GM21529 (cell line): ENCODE measurements at regions not wholly inside any gene's neighbourhood (a gene's known extent, or its start where the extent isn't known, plus 50 kb on each side); places are given as distances from the start of the nearest gene placed in this dataset.

ENCODE experiments used
- ATAC-seq: cut with Tn5 transposase; IDR thresholded peaks from one replicate; pipeline ENCODE4 v1.9.1; 2021; ENCODE audit not compliant: unreplicated experiment

GRCh38 chr3:31277582-31277981 is 255.1 kb upstream of the STT3B start:
- no peak for ATAC-seq

GRCh38 chr3:31278532-31278931 is 254.2 kb upstream of the STT3B start:
- ATAC-seq: no peak

GRCh38 chr3:31284776-31285175 is 247.9 kb upstream of the STT3B start:
- no peak for ATAC-seq

- no peak for ATAC-seq
Observed at GRCh38 chr3:31285833-31286486, 246.8 kb upstream of the STT3B start.

- ATAC-seq: no peak
Observed at GRCh38 chr3:31288224-31288623, 244.5 kb upstream of the STT3B start.

GRCh38 chr3:31288641-31289100 is 244.1 kb upstream of the STT3B start:
- no peak for ATAC-seq

GRCh38 chr3:31289584-31289983 is 243.1 kb upstream of the STT3B start:
- no peak for ATAC-seq

GRCh38 chr3:31290046-31290445 is 242.7 kb upstream of the STT3B start:
- no peak for ATAC-seq

- no peak for ATAC-seq
Observed at GRCh38 chr3:31291818-31292217, 240.9 kb upstream of the STT3B start.

- ATAC-seq: no peak
Observed at GRCh38 chr3:31294430-31295149, 238.1 kb upstream of the STT3B start.

GRCh38 chr3:31295150-31295765 is 237.5 kb upstream of the STT3B start:
- ATAC-seq: no peak

GRCh38 chr3:31297726-31298298 is 234.9 kb upstream of the STT3B start:
- ATAC-seq: no peak

GRCh38 chr3:31300456-31301443 is 232.0 kb upstream of the STT3B start:
- no peak for ATAC-seq

- ATAC-seq: no peak
Observed at GRCh38 chr3:31302343-31302742, 230.4 kb upstream of the STT3B start.

GRCh38 chr3:31305340-31305739 is 227.4 kb upstream of the STT3B start:
- no peak for ATAC-seq

GRCh38 chr3:31307131-31307785 is 225.5 kb upstream of the STT3B start:
- ATAC-seq: no peak

GRCh38 chr3:31311559-31311958 is 221.2 kb upstream of the STT3B start:
- no peak for ATAC-seq

GRCh38 chr3:31312400-31312799 is 220.3 kb upstream of the STT3B start:
- no peak for ATAC-seq

- no peak for ATAC-seq
Observed at GRCh38 chr3:31314258-31314657, 218.5 kb upstream of the STT3B start.

GRCh38 chr3:31319332-31319731 is 213.4 kb upstream of the STT3B start:
- no peak for ATAC-seq
